ENCODE measurements at regions not wholly inside any gene's neighbourhood (a gene's known extent, or its start where the extent isn't known, plus 50 kb on each side); places are given as distances from the start of the nearest gene placed in this dataset.

- H3K36me3 ChIP-seq (replicated peaks in 1 of 2; ENCODE audit: control insufficient read depth in 1 of 2, insufficient read depth in 2 of 2, low read length in 1 of 2) = no peaks in the 10 kb centered on the region
- ChIA-PET POLR2A (no interaction called here), CTCF (no interaction called here)
- no peak overlapping the region for H3K4me3 ChIP-seq (ENCODE audit: low read depth in 2 of 2, low read length in 1 of 2)
- H3K9me2 ChIP-seq = no peaks in the 10 kb centered on the region
- H3K9ac ChIP-seq = no peak overlapping the region
- H4K20me1 ChIP-seq (ENCODE audit: insufficient read depth) = no peaks in the 10 kb centered on the region
- H3K79me2 ChIP-seq (ENCODE audit: insufficient read depth) = no peaks in the 10 kb centered on the region
- no peak for TF ChIP-seq NRF1 (IDR thresholded peaks at IDR 0.05; ENCODE audit: low read depth, low read length)
- no peak for TF ChIP-seq JUND (IDR thresholded peaks at IDR 0.05)
- 0 out of 2 replicates have a peak, but pooled peaks have one; percentile 29 for TF ChIP-seq YY1 (IDR thresholded peaks at IDR 0.05; ENCODE audit: low read depth)
- H3K27ac ChIP-seq (ENCODE audit: low read depth in 2 of 2, low read length in 1 of 2) = peak overlapping the region in 1 of 2 experiments; percentile 73; a peak in 1 of 4 replicates
- 76% methylated on average over 3 of the region's 3 CpGs for WGBS (ENCODE audit: low lambda C conversion rate)
- no peak overlapping the region for H2AFZ ChIP-seq (ENCODE audit: low read depth)
- peaks cover 0 to 17% of the 10 kb centered on the region in 2 experiments; a peak in 2 of 4 replicates for H3K4me1 ChIP-seq (ENCODE audit: control insufficient read depth in 1 of 2, insufficient read depth in 2 of 2, low read depth in 1 of 2, low read length in 1 of 2)
- DNase-seq = no peak
- H3F3A ChIP-seq (replicated peaks; ENCODE audit: insufficient read depth) = peaks cover 29% of the 10 kb centered on the region
- H3K4me2 ChIP-seq = no peak overlapping the region
- no peaks in the 10 kb centered on the region for H3K27me3 ChIP-seq (ENCODE audit: insufficient read depth)
- no peaks in the 10 kb centered on the region for H3K9me3 ChIP-seq
Observed at GRCh38 chrX:13386092-13386491, 66.2 kb upstream of the ATXN3L start.

DNA sequence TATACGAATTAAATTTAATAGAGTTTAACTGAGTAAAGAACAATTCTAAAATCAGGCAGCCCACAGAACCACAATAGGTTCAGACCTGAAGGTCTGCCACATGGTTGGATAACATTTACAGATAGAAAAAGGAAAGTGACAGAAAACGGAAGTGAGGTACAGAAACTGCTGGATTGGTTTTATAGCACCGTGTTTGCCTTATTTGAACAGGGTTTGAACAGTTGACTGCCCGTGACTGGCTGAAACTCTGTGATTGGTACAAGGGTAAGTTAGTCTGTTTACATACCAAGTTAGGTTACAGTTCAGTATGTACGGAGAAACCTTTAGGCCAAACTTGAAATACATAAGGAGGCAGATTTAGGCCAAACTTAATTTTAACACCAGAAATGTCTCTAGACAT, 64.1 kb upstream of the ATXN3L start:
- H3K9me3 ChIP-seq = no peaks in the 10 kb centered on the region
- no peaks in the 10 kb centered on the region for H4K20me1 ChIP-seq (ENCODE audit: insufficient read depth)
- peak overlapping the region; percentile 40; the same call in 1 of the 2 replicates for H2AFZ ChIP-seq (ENCODE audit: low read depth)
- H3K36me3 ChIP-seq (replicated peaks in 1 of 2; ENCODE audit: control insufficient read depth in 1 of 2, insufficient read depth in 2 of 2, low read length in 1 of 2) = no peaks in the 10 kb centered on the region
- no peak for DNase-seq
- H3F3A ChIP-seq (replicated peaks; ENCODE audit: insufficient read depth) = peaks cover 45% of the 10 kb centered on the region
- no peak for TF ChIP-seq RAD21 (IDR thresholded peaks at IDR 0.05; ENCODE audit: low read length)
- TF ChIP-seq, protein P1, sequence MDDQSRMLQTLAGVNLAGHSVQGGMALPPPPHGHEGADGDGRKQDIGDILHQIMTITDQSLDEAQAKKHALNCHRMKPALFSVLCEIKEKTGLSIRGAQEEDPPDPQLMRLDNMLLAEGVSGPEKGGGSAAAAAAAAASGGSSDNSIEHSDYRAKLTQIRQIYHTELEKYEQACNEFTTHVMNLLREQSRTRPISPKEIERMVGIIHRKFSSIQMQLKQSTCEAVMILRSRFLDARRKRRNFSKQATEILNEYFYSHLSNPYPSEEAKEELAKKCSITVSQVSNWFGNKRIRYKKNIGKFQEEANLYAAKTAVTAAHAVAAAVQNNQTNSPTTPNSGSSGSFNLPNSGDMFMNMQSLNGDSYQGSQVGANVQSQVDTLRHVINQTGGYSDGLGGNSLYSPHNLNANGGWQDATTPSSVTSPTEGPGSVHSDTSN (IDR thresholded peaks at IDR 0.05) = no peak
- TF ChIP-seq, protein P2, sequence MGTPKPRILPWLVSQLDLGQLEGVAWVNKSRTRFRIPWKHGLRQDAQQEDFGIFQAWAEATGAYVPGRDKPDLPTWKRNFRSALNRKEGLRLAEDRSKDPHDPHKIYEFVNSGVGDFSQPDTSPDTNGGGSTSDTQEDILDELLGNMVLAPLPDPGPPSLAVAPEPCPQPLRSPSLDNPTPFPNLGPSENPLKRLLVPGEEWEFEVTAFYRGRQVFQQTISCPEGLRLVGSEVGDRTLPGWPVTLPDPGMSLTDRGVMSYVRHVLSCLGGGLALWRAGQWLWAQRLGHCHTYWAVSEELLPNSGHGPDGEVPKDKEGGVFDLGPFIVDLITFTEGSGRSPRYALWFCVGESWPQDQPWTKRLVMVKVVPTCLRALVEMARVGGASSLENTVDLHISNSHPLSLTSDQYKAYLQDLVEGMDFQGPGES (IDR thresholded peaks at IDR 0.05; ENCODE audit: low read depth, low read length) = no peak
- TF ChIP-seq JUND (IDR thresholded peaks at IDR 0.05) = no peak
- no peak for TF ChIP-seq POLR2AphosphoS5 (IDR thresholded peaks at IDR 0.05; ENCODE audit: low read depth, low read length)
- no peak for TF ChIP-seq MXI1 (IDR thresholded peaks at IDR 0.05; ENCODE audit: low read depth, low read length)
- no peak for TF ChIP-seq FOXM1 (IDR thresholded peaks at IDR 0.05; ENCODE audit: low read depth)
- no peak for TF ChIP-seq RXRA (IDR thresholded peaks at IDR 0.05; ENCODE audit: borderline replicate concordance, low read depth)
- TF ChIP-seq, protein P3, sequence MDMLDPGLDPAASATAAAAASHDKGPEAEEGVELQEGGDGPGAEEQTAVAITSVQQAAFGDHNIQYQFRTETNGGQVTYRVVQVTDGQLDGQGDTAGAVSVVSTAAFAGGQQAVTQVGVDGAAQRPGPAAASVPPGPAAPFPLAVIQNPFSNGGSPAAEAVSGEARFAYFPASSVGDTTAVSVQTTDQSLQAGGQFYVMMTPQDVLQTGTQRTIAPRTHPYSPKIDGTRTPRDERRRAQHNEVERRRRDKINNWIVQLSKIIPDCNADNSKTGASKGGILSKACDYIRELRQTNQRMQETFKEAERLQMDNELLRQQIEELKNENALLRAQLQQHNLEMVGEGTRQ (IDR thresholded peaks at IDR 0.05; ENCODE audit: borderline replicate concordance, low read depth, low read length) = no peak
- no peak for TF ChIP-seq NFIC (IDR thresholded peaks at IDR 0.05; ENCODE audit: borderline replicate concordance)
- no peak for TF ChIP-seq TCF12 (IDR thresholded peaks at IDR 0.05)
- no peak for TF ChIP-seq NRF1 (IDR thresholded peaks at IDR 0.05; ENCODE audit: low read depth, low read length)
- TF ChIP-seq EP300 (IDR thresholded peaks at IDR 0.05; ENCODE audit: borderline replicate concordance in 1 of 2, low read depth in 1 of 2, low read length in 1 of 2) = no peak
- no peak for TF ChIP-seq EZH2phosphoT487 (IDR thresholded peaks at IDR 0.05; ENCODE audit: borderline replicate concordance, low read depth)
- TF ChIP-seq FOSL2 (IDR thresholded peaks at IDR 0.05; ENCODE audit: borderline replicate concordance, low read depth) = no peak
- POLR2A ChIA-PET = no interaction called here
- no peak overlapping the region for H3K4me2 ChIP-seq
- no peaks in the 10 kb centered on the region for H3K9me2 ChIP-seq
- no peak overlapping the region for H3K9ac ChIP-seq
- no peaks in the 10 kb centered on the region for H3K79me2 ChIP-seq (ENCODE audit: insufficient read depth)
- H3K4me3 ChIP-seq (ENCODE audit: low read depth in 2 of 2, low read length in 1 of 2) = no peak overlapping the region
- 72% methylated on average over 5 of the region's 5 CpGs for WGBS (ENCODE audit: low lambda C conversion rate)
- H3K27ac ChIP-seq (ENCODE audit: low read depth in 2 of 2, low read length in 1 of 2) = peak overlapping the region; percentile 22 to 87; a peak in 1 of 4 replicates
- H3K4me1 ChIP-seq (ENCODE audit: control insufficient read depth in 1 of 2, insufficient read depth in 2 of 2, low read depth in 1 of 2, low read length in 1 of 2) = peaks cover 0 to 20% of the 10 kb centered on the region in 2 experiments; a peak in 2 of 4 replicates
- CTCF ChIA-PET = no interaction called here
- no peaks in the 10 kb centered on the region for H3K27me3 ChIP-seq (ENCODE audit: insufficient read depth)
